ENCODE measurements at regions not wholly inside any gene's neighbourhood (a gene's known extent, or its start where the extent isn't known, plus 50 kb on each side); places are given as distances from the start of the nearest gene placed in this dataset.

DNA sequence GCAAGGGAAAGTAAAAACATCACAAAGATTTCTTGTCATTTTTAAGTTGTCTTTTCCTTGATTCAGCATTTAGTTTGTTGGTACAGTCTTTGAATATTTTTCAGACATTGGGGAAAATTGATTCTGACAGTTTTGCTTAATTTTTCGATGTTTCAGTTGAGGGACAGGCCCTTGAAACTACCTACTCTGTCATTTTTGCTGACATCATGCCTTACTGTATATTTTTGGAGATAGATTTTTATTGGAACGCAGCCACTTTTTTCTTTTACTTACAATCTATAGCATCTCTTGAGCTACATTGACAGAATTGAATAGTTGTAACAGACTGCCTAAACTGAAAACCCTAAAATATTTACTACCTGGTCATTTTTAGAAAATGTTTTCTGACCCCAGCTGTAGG lies 297.1 kb upstream of the KIF2B start:
- no peak overlapping the region for H3K4me3 ChIP-seq (ENCODE audit: low read depth, low read length)
- TF ChIP-seq, protein P1, sequence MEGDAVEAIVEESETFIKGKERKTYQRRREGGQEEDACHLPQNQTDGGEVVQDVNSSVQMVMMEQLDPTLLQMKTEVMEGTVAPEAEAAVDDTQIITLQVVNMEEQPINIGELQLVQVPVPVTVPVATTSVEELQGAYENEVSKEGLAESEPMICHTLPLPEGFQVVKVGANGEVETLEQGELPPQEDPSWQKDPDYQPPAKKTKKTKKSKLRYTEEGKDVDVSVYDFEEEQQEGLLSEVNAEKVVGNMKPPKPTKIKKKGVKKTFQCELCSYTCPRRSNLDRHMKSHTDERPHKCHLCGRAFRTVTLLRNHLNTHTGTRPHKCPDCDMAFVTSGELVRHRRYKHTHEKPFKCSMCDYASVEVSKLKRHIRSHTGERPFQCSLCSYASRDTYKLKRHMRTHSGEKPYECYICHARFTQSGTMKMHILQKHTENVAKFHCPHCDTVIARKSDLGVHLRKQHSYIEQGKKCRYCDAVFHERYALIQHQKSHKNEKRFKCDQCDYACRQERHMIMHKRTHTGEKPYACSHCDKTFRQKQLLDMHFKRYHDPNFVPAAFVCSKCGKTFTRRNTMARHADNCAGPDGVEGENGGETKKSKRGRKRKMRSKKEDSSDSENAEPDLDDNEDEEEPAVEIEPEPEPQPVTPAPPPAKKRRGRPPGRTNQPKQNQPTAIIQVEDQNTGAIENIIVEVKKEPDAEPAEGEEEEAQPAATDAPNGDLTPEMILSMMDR (conservative IDR thresholded peaks at IDR 0.05; ENCODE audit: low read depth, low read length): no peak
- no peak for DNase-seq (ENCODE audit: low read depth)

DNA sequence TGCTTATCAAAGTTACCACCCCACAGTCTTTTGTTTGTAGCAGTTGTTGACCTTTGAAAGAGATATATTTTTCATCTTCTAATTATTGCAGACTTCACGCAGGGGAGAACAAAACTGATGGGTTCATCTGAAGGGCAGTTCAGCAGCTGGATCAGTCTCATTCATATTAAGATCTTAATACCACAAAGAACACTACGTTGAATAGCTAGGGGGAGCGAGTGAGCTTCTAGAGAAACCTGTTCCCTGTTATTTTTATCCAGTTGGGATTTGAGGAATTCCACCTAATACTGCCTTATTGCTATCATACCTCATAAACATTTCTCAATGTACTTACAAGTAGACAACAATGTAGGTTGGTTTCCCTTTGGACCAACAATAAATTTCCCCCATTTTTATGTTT lies 306.1 kb upstream of the KIF2B start:
- DNase-seq (ENCODE audit: low read depth): no peak
- TF ChIP-seq, protein P1 (conservative IDR thresholded peaks at IDR 0.05; ENCODE audit: low read depth, low read length): no peak
- H3K4me3 ChIP-seq (ENCODE audit: low read depth, low read length): no peak overlapping the region

DNA sequence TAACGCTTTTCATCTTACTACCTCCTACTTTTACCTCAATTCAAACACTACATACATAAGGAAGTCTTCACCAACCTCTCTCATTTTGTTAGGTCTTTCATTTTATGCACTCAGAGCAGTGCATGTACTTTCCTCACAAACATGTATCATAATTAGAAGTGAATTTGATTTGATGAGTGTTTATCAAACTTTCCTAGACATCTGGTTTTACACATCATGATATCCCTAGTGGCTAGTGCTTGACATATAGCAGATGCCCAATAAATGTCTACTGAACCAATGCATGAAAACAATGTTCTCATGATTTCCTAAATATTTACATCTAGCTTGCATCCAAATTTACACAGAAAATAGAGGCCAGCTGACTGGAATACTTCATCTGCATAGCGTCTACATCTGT lies 323.4 kb upstream of the KIF2B start:
- no peak overlapping the region for H3K4me3 ChIP-seq (ENCODE audit: low read depth, low read length)
- TF ChIP-seq, protein P1 (conservative IDR thresholded peaks at IDR 0.05; ENCODE audit: low read depth, low read length): no peak
- DNase-seq (ENCODE audit: low read depth): no peak

DNA sequence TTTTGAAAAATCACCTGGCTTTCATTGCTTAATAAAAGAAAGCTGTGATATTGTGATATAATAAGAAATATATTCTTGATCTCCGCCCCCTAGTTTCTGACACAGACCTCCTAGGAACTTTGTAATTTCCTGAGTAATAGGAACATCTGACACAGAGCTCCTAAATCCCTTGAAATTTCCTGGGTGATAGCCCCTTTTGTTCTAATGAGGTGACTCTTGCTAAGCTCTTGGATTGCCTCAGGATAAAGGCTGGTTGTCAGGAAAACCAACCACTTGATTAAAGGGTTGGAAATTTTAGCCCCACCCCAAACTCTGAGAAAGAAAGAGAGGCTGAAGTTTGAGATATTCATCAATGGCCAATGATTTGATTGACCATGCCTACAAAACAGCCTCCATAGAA lies 326.4 kb upstream of the KIF2B start:
- no peak overlapping the region for H3K4me3 ChIP-seq (ENCODE audit: low read depth, low read length)
- TF ChIP-seq, protein P1 (conservative IDR thresholded peaks at IDR 0.05; ENCODE audit: low read depth, low read length): no peak
- DNase-seq (ENCODE audit: low read depth): no peak

DNA sequence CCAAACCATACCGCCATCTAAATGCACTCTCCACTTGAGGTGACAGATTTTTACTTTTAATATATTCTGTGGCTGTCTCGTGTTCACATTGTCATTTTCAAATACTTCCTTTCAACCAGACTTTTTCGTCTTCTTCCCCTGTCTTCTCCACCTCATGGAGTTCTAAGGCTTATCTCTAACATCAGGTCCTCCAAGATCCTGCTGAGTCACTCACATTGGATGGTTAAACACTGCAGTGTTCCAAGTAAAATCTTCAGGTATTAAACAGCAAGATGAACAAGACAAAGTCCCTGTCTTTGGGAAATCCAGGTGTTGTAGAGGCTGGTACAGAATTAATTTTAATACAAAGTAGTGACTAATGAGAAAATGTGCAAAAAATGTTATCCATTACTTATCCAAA lies 330.2 kb upstream of the KIF2B start:
- no peak for DNase-seq (ENCODE audit: low read depth)
- TF ChIP-seq, protein P1 (conservative IDR thresholded peaks at IDR 0.05; ENCODE audit: low read depth, low read length): no peak

DNA sequence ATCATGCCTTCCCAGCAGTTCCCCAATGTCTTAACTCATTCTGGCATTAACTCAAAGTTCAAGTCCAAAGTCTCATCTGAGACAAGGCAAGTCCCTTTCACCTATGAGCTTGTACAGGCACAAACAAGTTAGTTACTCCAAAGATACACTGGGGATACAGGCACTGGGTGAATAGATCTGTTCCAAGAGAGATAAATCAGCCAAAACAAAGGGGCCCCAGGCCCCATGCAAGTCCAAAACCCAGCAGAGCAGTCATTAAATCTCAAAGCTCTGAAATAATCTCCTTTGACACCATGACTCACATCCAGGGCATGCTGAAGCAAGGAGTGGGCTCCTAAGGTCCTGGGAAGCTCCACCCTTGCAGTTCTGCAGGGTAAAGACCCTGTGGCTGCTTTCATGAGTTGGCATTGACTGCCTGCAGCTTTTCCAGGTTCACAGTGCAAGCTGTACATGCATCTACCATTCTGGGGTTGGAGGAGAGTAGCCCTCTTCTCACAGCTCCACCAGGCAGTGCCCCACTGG lies 332.2 kb upstream of the KIF2B start:
- DNase-seq (ENCODE audit: low read depth): no peak
- TF ChIP-seq, protein P1 (conservative IDR thresholded peaks at IDR 0.05; ENCODE audit: low read depth, low read length): no peak
- H3K4me3 ChIP-seq (ENCODE audit: low read depth, low read length): no peak overlapping the region

More for the DNA sequence above, 330.2 kb upstream of the KIF2B start:
- H3K4me3 ChIP-seq (ENCODE audit: low read depth, low read length): no peak overlapping the region

DNA sequence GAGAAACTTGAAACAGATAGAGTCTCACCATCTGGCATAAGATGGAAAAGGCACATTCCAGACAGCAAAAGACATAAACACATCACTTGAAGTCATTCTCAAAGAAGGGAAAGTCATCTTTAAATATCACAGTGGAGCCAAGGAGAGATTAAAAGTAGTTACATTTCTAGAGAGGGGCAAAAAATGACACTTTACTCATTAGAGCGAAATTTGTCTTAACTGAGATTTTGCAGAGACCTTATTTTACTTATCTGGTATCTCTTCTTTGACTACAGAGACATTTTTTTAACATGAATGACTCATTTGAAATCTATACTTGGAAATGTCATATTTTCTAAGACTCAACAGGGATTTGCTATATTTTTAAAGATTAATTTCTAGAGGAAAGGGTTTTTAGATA lies 339.0 kb upstream of the KIF2B start:
- no peak for DNase-seq (ENCODE audit: low read depth)
- H3K4me3 ChIP-seq (ENCODE audit: low read depth, low read length): no peak overlapping the region
- TF ChIP-seq, protein P1 (conservative IDR thresholded peaks at IDR 0.05; ENCODE audit: low read depth, low read length): no peak
